Astrocyte of the cerebellum (primary cell): ENCODE measurements at regions not wholly inside any gene's neighbourhood (a gene's known extent, or its start where the extent isn't known, plus 50 kb on each side); places are given as distances from the start of the nearest gene placed in this dataset.

ENCODE experiments used
- DNase-seq: peaks from one replicate; pipeline ENCODE4 v3.0.0-alpha.2; 2011; ENCODE audit warnings: low read depth
- H3K4me3 ChIP-seq: 2 replicates; pipeline ENCODE4 v1.5.1; 2011; ENCODE audit warnings: mild to moderate bottlenecking, low read depth, low read length, moderate library complexity
- CTCF ChIP-seq: IDR thresholded peaks from 2 replicates; pipeline ENCODE4 v1.5.1; 2012; ENCODE audit warnings: low read length, low read depth, moderate library complexity, mild to moderate bottlenecking; ENCODE audit errors: missing control alignments
- in situ Hi-C: cut with HindIII; loops from 2 replicates; pipeline ENCODE4 v1.10.0; 2017; ENCODE audit warnings: low sequenced_read_pairs

GRCh38 chr1:90802622-90803021, 85.5 kb upstream of the BARHL2 start:
- TF ChIP-seq CTCF = no peak
- in situ Hi-C loops = no loop called here
- no peak for DNase-seq

GRCh38 chr1:90800012-90800717, 83.1 kb upstream of the BARHL2 start:
- DNase-seq = no peak
- in situ Hi-C loops = no loop called here
- no peak for TF ChIP-seq CTCF
- H3K4me3 ChIP-seq = no peak overlapping the region

More at GRCh38 chr1:90802622-90803021, 85.5 kb upstream of the BARHL2 start:
- H3K4me3 ChIP-seq = no peak overlapping the region

- H3K4me3 ChIP-seq = no peak overlapping the region
- DNase-seq = no peak
- in situ Hi-C loops = no loop called here
- no peak for TF ChIP-seq CTCF
Measured at GRCh38 chr1:90799326-90799725, 82.2 kb upstream of the BARHL2 start.

GRCh38 chr1:90798883-90799282, 81.8 kb upstream of the BARHL2 start:
- in situ Hi-C loops = no loop called here
- DNase-seq = no peak
- no peak overlapping the region for H3K4me3 ChIP-seq
- TF ChIP-seq CTCF = no peak

GRCh38 chr1:90798344-90798743, 81.2 kb upstream of the BARHL2 start:
- in situ Hi-C loops = no loop called here
- no peak for DNase-seq
- no peak overlapping the region for H3K4me3 ChIP-seq
- no peak for TF ChIP-seq CTCF

GRCh38 chr1:90795431-90795830, 78.3 kb upstream of the BARHL2 start:
- DNase-seq = no peak
- in situ Hi-C loops = no loop called here
- no peak overlapping the region for H3K4me3 ChIP-seq
- no peak for TF ChIP-seq CTCF
